K562 (cell line): ENCODE measurements at regions not wholly inside any gene's neighbourhood (a gene's known extent, or its start where the extent isn't known, plus 50 kb on each side); places are given as distances from the start of the nearest gene placed in this dataset.
"Not testable (repeated sequence)": the region's sequence is repeated elsewhere in the genome, so short reads cannot be mapped to it uniquely, and the experiment has no call there.

ENCODE experiments used
- ASH1L ChIP-seq: fragments of 450-650 bp; IDR thresholded peaks from 2 replicates; pipeline ENCODE4 v1.6.1; 2018; ENCODE audit warnings: borderline replicate concordance, mild to moderate bottlenecking, low read depth; ENCODE audit not compliant: partially characterized antibody
- DPF2 ChIP-seq: fragments of 450-650 bp; IDR thresholded peaks from 2 replicates; pipeline ENCODE4 v1.6.1; 2016
- EHMT2 ChIP-seq: fragments of 450-650 bp; IDR thresholded peaks from 2 replicates; pipeline ENCODE4 v1.6.1; 2018; ENCODE audit warnings: antibody characterized with exemption
- HMG20A ChIP-seq: fragments of 450-650 bp; formaldehyde crosslinking; conservative IDR thresholded peaks from 2 replicates; pipeline ENCODE4 v1.4.0; 2020; ENCODE audit warnings: mild to moderate bottlenecking, mixed read lengths
- POLR2A ChIP-seq: fragments of 450-650 bp; conservative IDR thresholded peaks from 2 replicates; pipeline ENCODE4 v1.6.1; 2016
- SP1 ChIP-seq: sonication (generic); formaldehyde crosslinking; IDR thresholded peaks from 2 replicates; pipeline ENCODE4 v1.8.1; 2022; ENCODE audit warnings: mild to moderate bottlenecking, missing genetic modification reagents
- YY1 ChIP-seq, 3 experiments: IDR thresholded peaks; 2 replicates each; pipeline ENCODE4 v1.6.1; 2011; ENCODE audit warnings: low read length in 2 of 3, mild to moderate bottlenecking in 2 of 3, moderate library complexity in 2 of 3, borderline replicate concordance in 1 of 3, control low read depth in 1 of 3, low read depth in 1 of 3; ENCODE audit not compliant: insufficient read depth in 3 of 3, insufficient replicate concordance in 2 of 3, control insufficient read depth in 1 of 3, insufficient read length in 1 of 3; ENCODE audit errors: extremely low read depth in 1 of 3
- ZBED1 ChIP-seq: IDR thresholded peaks from 2 replicates; pipeline ENCODE4 v1.6.1; 2014
- TF ChIP-seq, protein P1 (sequence below), 3 experiments: IDR thresholded peaks in 2 of 3; conservative IDR thresholded peaks in 1 of 3; 2 replicates each; pipeline ENCODE4 v1.5.1; 2011 to 2012; ENCODE audit warnings: low read length in 3 of 3, mild to moderate bottlenecking in 3 of 3, control low read depth in 2 of 3, improper control_type of control experiment in 1 of 3, inconsistent platforms in 1 of 3, low read depth in 1 of 3, mixed read lengths in 1 of 3, moderate library complexity in 1 of 3; ENCODE audit not compliant: insufficient read depth in 2 of 3
- TF ChIP-seq, protein P2 (sequence below): sonication (generic); formaldehyde crosslinking; IDR thresholded peaks from 2 replicates; pipeline ENCODE4 v1.8.0; 2022; ENCODE audit warnings: mild to moderate bottlenecking, missing genetic modification reagents, borderline replicate concordance
- TF ChIP-seq, protein P3 (sequence below): sonication (generic); formaldehyde crosslinking; IDR thresholded peaks from 2 replicates; pipeline ENCODE4 v1.8.1; 2023; ENCODE audit warnings: missing genetic modification reagents, mild to moderate bottlenecking, borderline replicate concordance
- TF ChIP-seq, protein P4 (sequence below): fragments of 250-450 bp; sonication (Bioruptor Pico); IDR thresholded peaks from 2 replicates; pipeline ENCODE4 v1.4.0; 2020; ENCODE audit warnings: borderline replicate concordance
- TF ChIP-seq, protein P5 (sequence below): fragments of 250-450 bp; sonication (Bioruptor Pico); IDR thresholded peaks from 2 replicates; pipeline ENCODE4 v1.5.0; 2021; ENCODE audit warnings: mild to moderate bottlenecking, moderate library complexity

DNA sequence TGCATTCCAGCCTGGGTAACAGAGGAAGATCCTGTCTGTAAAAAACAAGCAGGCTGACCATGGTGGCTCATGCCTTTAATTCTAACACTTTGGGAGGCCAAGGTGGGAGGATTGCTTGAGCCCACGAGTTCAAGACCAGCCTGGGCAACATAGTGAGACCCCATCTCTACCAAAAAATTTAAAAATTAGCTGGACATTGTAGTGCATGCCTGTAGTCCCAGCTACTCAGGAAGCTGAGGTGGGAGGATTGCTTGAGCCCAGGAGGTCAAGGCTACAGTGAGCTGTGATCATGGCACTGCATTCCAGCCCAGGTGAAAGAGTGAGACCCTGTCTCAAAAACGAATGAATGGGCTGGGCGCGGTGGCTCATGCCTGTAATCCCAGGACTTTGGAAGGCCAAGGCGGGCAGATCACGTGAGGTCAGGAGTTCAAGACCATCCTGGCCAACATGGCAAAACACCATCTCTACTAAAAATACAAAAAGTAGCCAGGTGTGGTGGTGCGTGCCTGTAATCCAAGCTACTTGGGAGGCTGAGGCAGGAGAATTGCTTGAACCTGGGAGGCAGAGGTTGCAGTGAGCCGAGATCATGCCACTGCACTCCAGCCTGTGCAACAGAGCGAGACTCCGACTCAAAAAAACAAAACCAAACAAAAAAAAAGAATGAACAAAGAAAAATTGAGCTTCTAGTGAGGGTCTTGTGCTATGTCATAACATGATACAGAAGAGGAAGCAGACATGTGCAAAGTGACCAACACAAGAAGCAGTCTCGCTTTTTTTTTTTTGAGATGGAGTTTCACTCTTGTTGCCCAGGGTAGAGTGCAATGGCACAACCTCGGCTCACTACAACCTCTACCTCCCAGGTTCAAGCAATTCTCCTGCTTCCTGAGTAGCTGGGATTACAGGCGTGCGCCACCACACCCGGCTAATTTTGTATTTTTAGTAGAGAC, 54.1 kb upstream of the NCOA3 start:
- TF ChIP-seq, protein P1, sequence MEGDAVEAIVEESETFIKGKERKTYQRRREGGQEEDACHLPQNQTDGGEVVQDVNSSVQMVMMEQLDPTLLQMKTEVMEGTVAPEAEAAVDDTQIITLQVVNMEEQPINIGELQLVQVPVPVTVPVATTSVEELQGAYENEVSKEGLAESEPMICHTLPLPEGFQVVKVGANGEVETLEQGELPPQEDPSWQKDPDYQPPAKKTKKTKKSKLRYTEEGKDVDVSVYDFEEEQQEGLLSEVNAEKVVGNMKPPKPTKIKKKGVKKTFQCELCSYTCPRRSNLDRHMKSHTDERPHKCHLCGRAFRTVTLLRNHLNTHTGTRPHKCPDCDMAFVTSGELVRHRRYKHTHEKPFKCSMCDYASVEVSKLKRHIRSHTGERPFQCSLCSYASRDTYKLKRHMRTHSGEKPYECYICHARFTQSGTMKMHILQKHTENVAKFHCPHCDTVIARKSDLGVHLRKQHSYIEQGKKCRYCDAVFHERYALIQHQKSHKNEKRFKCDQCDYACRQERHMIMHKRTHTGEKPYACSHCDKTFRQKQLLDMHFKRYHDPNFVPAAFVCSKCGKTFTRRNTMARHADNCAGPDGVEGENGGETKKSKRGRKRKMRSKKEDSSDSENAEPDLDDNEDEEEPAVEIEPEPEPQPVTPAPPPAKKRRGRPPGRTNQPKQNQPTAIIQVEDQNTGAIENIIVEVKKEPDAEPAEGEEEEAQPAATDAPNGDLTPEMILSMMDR (IDR thresholded peaks at IDR 0.05 in 2 of 3, conservative IDR thresholded peaks at IDR 0.05 in 1 of 3; ENCODE audit: insufficient read depth in 2 of 3, low read depth in 1 of 3, low read length in 3 of 3): not testable (repeated sequence)
- TF ChIP-seq, protein P2, sequence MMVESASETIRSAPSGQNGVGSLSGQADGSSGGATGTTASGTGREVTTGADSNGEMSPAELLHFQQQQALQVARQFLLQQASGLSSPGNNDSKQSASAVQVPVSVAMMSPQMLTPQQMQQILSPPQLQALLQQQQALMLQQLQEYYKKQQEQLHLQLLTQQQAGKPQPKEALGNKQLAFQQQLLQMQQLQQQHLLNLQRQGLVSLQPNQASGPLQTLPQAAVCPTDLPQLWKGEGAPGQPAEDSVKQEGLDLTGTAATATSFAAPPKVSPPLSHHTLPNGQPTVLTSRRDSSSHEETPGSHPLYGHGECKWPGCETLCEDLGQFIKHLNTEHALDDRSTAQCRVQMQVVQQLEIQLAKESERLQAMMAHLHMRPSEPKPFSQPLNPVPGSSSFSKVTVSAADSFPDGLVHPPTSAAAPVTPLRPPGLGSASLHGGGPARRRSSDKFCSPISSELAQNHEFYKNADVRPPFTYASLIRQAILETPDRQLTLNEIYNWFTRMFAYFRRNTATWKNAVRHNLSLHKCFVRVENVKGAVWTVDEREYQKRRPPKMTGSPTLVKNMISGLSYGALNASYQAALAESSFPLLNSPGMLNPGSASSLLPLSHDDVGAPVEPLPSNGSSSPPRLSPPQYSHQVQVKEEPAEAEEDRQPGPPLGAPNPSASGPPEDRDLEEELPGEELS (CRISPR knock-in tag): not testable (repeated sequence)
- TF ChIP-seq, protein P3, sequence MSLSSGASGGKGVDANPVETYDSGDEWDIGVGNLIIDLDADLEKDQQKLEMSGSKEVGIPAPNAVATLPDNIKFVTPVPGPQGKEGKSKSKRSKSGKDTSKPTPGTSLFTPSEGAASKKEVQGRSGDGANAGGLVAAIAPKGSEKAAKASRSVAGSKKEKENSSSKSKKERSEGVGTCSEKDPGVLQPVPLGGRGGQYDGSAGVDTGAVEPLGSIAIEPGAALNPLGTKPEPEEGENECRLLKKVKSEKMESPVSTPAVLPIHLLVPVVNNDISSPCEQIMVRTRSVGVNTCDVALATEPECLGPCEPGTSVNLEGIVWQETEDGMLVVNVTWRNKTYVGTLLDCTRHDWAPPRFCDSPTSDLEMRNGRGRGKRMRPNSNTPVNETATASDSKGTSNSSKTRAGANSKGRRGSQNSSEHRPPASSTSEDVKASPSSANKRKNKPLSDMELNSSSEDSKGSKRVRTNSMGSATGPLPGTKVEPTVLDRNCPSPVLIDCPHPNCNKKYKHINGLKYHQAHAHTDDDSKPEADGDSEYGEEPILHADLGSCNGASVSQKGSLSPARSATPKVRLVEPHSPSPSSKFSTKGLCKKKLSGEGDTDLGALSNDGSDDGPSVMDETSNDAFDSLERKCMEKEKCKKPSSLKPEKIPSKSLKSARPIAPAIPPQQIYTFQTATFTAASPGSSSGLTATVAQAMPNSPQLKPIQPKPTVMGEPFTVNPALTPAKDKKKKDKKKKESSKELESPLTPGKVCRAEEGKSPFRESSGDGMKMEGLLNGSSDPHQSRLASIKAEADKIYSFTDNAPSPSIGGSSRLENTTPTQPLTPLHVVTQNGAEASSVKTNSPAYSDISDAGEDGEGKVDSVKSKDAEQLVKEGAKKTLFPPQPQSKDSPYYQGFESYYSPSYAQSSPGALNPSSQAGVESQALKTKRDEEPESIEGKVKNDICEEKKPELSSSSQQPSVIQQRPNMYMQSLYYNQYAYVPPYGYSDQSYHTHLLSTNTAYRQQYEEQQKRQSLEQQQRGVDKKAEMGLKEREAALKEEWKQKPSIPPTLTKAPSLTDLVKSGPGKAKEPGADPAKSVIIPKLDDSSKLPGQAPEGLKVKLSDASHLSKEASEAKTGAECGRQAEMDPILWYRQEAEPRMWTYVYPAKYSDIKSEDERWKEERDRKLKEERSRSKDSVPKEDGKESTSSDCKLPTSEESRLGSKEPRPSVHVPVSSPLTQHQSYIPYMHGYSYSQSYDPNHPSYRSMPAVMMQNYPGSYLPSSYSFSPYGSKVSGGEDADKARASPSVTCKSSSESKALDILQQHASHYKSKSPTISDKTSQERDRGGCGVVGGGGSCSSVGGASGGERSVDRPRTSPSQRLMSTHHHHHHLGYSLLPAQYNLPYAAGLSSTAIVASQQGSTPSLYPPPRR (CRISPR knock-in tag): not testable (repeated sequence)
- not testable (repeated sequence) for TF ChIP-seq YY1 (IDR thresholded peaks at IDR 0.05; ENCODE audit: borderline replicate concordance in 1 of 3, control insufficient read depth in 1 of 3, extremely low read depth in 1 of 3, insufficient read depth in 3 of 3, insufficient read length in 1 of 3, insufficient replicate concordance in 2 of 3, low read depth in 1 of 3, low read length in 2 of 3); ASH1L; EHMT2; SP1 (CRISPR knock-in tag); DPF2; POLR2A; HMG20A (CRISPR knock-in tag); ZBED1
- TF ChIP-seq, protein P4, sequence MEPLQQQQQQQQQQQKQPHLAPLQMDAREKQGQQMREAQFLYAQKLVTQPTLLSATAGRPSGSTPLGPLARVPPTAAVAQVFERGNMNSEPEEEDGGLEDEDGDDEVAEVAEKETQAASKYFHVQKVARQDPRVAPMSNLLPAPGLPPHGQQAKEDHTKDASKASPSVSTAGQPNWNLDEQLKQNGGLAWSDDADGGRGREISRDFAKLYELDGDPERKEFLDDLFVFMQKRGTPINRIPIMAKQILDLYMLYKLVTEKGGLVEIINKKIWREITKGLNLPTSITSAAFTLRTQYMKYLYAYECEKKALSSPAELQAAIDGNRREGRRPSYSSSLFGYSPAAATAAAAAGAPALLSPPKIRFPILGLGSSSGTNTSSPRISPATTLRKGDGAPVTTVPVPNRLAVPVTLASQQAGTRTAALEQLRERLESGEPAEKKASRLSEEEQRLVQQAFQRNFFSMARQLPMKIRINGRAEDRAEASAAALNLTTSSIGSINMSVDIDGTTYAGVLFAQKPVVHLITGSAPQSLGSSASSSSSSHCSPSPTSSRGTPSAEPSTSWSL (CRISPR knock-in tag): not testable (repeated sequence)
- TF ChIP-seq, protein P5, sequence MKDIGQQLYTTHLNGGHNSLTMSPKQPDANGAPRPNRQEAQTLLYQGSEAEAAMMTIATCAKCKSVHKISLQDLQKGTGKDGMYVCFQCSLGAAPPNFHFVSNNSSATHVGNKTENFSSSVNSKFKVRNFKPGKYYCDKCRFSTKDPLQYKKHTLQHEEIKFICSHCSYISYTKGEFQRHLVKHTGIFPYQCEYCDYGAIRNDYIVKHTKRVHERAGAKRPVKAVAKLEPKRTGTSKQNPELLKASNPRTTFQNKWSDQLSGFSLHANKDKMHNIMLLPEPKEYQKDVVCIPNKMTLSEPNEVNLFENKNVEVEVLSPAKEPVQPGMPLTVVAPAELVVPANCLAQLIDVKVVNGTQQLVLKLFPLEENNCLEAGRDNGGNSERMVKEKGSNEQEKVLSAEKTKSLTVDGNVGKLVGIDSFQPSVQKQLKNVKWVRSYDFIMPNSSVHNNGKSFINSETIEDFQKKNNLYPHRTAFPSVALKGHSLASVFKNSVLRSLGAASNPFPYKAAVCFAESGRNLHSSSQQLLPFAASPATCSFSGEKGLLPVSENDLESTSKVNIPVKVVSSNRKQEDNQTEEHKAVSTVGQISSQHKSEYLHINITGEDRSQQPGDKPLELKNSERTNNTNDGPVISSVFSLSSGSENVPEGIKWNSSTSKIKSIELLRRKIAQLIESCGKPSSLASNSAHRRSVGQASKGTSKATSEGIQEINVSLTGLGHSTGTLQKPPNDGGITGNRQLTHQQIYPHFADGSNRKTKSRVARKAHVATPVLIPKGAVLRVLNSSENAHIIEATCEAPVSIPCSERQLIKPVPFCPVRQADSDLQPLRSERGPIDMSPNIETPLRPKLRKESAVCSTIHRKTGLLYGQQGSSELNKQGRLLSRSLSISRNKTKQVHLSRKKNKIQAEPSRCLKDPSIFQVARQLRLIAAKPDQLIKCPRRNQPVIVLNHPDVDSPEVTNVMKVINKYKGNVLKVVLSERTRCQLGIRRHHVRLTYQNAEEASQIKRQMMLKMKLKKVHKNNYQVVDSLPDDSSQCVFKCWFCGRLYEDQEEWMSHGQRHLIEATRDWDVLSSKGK (CRISPR knock-in tag): not testable (repeated sequence)
